ENCODE measurements at regions not wholly inside any gene's neighbourhood (a gene's known extent, or its start where the extent isn't known, plus 50 kb on each side); places are given as distances from the start of the nearest gene placed in this dataset.

GRCh38 chr3:14281053-14281452 is 102.4 kb downstream of the LSM3 start:
- no peak for TF ChIP-seq EZH2 (IDR thresholded peaks at IDR 0.05)
- TF ChIP-seq POLR2AphosphoS5 (IDR thresholded peaks at IDR 0.05; ENCODE audit: borderline replicate concordance, low read depth, low read length) = no peak

All from SK-N-MC (cell line).